ENCODE measurements at regions not wholly inside any gene's neighbourhood (a gene's known extent, or its start where the extent isn't known, plus 50 kb on each side); places are given as distances from the start of the nearest gene placed in this dataset.

GRCh38 chr7:33661430-33662160, 243.7 kb upstream of the BMPER start:
- no peak for DNase-seq

- DNase-seq, result no peak
Measured at GRCh38 chr7:33666531-33666930, 238.8 kb upstream of the BMPER start.

- no peak for DNase-seq
Measured at GRCh38 chr7:33667196-33667595, 238.1 kb upstream of the BMPER start.

GRCh38 chr7:33669251-33669670, 236.1 kb upstream of the BMPER start:
- no peak for DNase-seq

- no peak for DNase-seq
Measured at GRCh38 chr7:33671531-33672262, 233.6 kb upstream of the BMPER start.

GRCh38 chr7:33673029-33673700, 232.2 kb upstream of the BMPER start:
- no peak for DNase-seq

- DNase-seq, result no peak
Measured at GRCh38 chr7:33674804-33675411, 230.4 kb upstream of the BMPER start.

- no peak for DNase-seq
Measured at GRCh38 chr7:33677556-33677955, 227.8 kb upstream of the BMPER start.

GRCh38 chr7:33678569-33679335, 226.6 kb upstream of the BMPER start:
- DNase-seq, result no peak

- DNase-seq, result no peak
Measured at GRCh38 chr7:33680682-33681081, 224.7 kb upstream of the BMPER start.

- no peak for DNase-seq
Measured at GRCh38 chr7:33685503-33685902, 219.8 kb upstream of the BMPER start.

GRCh38 chr7:33685981-33686683, 219.2 kb upstream of the BMPER start:
- no peak for DNase-seq

- no peak for DNase-seq
Measured at GRCh38 chr7:33687625-33688024, 217.7 kb upstream of the BMPER start.

- no peak for DNase-seq
Measured at GRCh38 chr7:33691180-33691579, 214.2 kb upstream of the BMPER start.

GRCh38 chr7:33692956-33693355, 212.4 kb upstream of the BMPER start:
- no peak for DNase-seq

GRCh38 chr7:33694006-33694405, 211.3 kb upstream of the BMPER start:
- DNase-seq, result no peak

- no peak for DNase-seq
Measured at GRCh38 chr7:33697616-33698015, 207.7 kb upstream of the BMPER start.

GRCh38 chr7:33698041-33698440, 207.3 kb upstream of the BMPER start:
- DNase-seq, result no peak

GRCh38 chr7:33698692-33699128, 206.6 kb upstream of the BMPER start:
- DNase-seq, result no peak

GRCh38 chr7:33700001-33700899, 205.1 kb upstream of the BMPER start:
- no peak for DNase-seq

GRCh38 chr7:33701189-33701740, 204.1 kb upstream of the BMPER start:
- DNase-seq, result no peak

Data from NCI-H2171 (cell line).